GM19467 (cell line): ENCODE measurements at regions not wholly inside any gene's neighbourhood (a gene's known extent, or its start where the extent isn't known, plus 50 kb on each side); places are given as distances from the start of the nearest gene placed in this dataset.
"Not testable (repeated sequence)": the region's sequence is repeated elsewhere in the genome, so short reads cannot be mapped to it uniquely, and the experiment has no call there.

ENCODE experiments used
- ATAC-seq: cut with Tn5 transposase; IDR thresholded peaks from one replicate; pipeline ENCODE4 v1.9.1; 2021; ENCODE audit warnings: mild to moderate bottlenecking, moderate library complexity; ENCODE audit not compliant: unreplicated experiment

- no peak for ATAC-seq
Measured at GRCh38 chr15:92751528-92751927, 96.0 kb upstream of the FAM174B start.

GRCh38 chr15:92753591-92753990 lies 98.0 kb upstream of the FAM174B start:
- no peak for ATAC-seq

GRCh38 chr15:92763459-92763858 lies 107.9 kb upstream of the FAM174B start:
- no peak for ATAC-seq

GRCh38 chr15:92768131-92768530 lies 112.6 kb upstream of the FAM174B start:
- ATAC-seq: not testable (repeated sequence)

GRCh38 chr15:92770641-92771040 lies 115.1 kb upstream of the FAM174B start:
- ATAC-seq: no peak

GRCh38 chr15:92772061-92772460 lies 116.5 kb upstream of the FAM174B start:
- ATAC-seq: no peak

GRCh38 chr15:92772626-92773244 lies 117.2 kb upstream of the FAM174B start:
- no peak for ATAC-seq

GRCh38 chr15:92773340-92773739 lies 117.8 kb upstream of the FAM174B start:
- no peak for ATAC-seq

GRCh38 chr15:92779874-92780273 lies 120.2 kb upstream of the CHD2 start:
- ATAC-seq: no peak

GRCh38 chr15:92780843-92781242 lies 119.3 kb upstream of the CHD2 start:
- no peak for ATAC-seq

- no peak for ATAC-seq
Measured at GRCh38 chr15:92781925-92782453, 118.1 kb upstream of the CHD2 start.

- no peak for ATAC-seq
Measured at GRCh38 chr15:92787116-92787515, 113.0 kb upstream of the CHD2 start.

- no peak for ATAC-seq
Measured at GRCh38 chr15:92788196-92788595, 111.9 kb upstream of the CHD2 start.

- ATAC-seq: not testable (repeated sequence)
Measured at GRCh38 chr15:92788793-92789192, 111.3 kb upstream of the CHD2 start.

- no peak for ATAC-seq
Measured at GRCh38 chr15:92796161-92796611, 103.9 kb upstream of the CHD2 start.

GRCh38 chr15:92797168-92798052 lies 102.7 kb upstream of the CHD2 start:
- no peak for ATAC-seq

GRCh38 chr15:92800013-92800412 lies 100.1 kb upstream of the CHD2 start:
- ATAC-seq: no peak

- not testable (repeated sequence) for ATAC-seq
Measured at GRCh38 chr15:92800416-92801055, 99.6 kb upstream of the CHD2 start.

GRCh38 chr15:92801056-92801773 lies 98.9 kb upstream of the CHD2 start:
- ATAC-seq: not testable (repeated sequence)

- ATAC-seq: no peak
Measured at GRCh38 chr15:92801774-92802464, 98.2 kb upstream of the CHD2 start.
